HS-5 (cell line): ENCODE measurements at regions not wholly inside any gene's neighbourhood (a gene's known extent, or its start where the extent isn't known, plus 50 kb on each side); places are given as distances from the start of the nearest gene placed in this dataset.
"Not testable (repeated sequence)": the region's sequence is repeated elsewhere in the genome, so short reads cannot be mapped to it uniquely, and the experiment has no call there.

ENCODE experiments used
- DNase-seq: peaks from one replicate; pipeline ENCODE4 v3.0.0-alpha.2; 2012; ENCODE audit warnings: low read depth

- DNase-seq = no peak
These were observed 364.2 kb upstream of the CNTN3 start for GRCh38 chr3:74978684-74979083.

GRCh38 chr3:74985028-74985904 lies 370.8 kb upstream of the CNTN3 start:
- DNase-seq = not testable (repeated sequence)

- no peak for DNase-seq
These were observed 373.6 kb upstream of the CNTN3 start for GRCh38 chr3:74988095-74988494.

- DNase-seq = no peak
These were observed 378.4 kb upstream of the CNTN3 start for GRCh38 chr3:74992898-74993297.

GRCh38 chr3:75001330-75001729 lies 386.9 kb upstream of the CNTN3 start:
- no peak for DNase-seq

- no peak for DNase-seq
These were observed 398.4 kb upstream of the CNTN3 start for GRCh38 chr3:75012791-75013331.

- DNase-seq = no peak
These were observed 399.5 kb upstream of the CNTN3 start for GRCh38 chr3:75014008-75014407.

- DNase-seq = no peak
These were observed 400.8 kb upstream of the CNTN3 start for GRCh38 chr3:75015280-75015679.

GRCh38 chr3:75035146-75035545 lies 420.7 kb upstream of the CNTN3 start:
- DNase-seq = no peak

- DNase-seq = no peak
These were observed 428.5 kb upstream of the CNTN3 start for GRCh38 chr3:75042941-75043340.

GRCh38 chr3:75048650-75049049 lies 434.2 kb upstream of the CNTN3 start:
- DNase-seq = no peak

- no peak for DNase-seq
These were observed 435.1 kb upstream of the CNTN3 start for GRCh38 chr3:75049533-75049932.

GRCh38 chr3:75059120-75059519 lies 444.7 kb upstream of the CNTN3 start:
- no peak for DNase-seq

- no peak for DNase-seq
These were observed 447.3 kb upstream of the CNTN3 start for GRCh38 chr3:75061806-75062205.

GRCh38 chr3:75075158-75075557 lies 460.7 kb upstream of the CNTN3 start:
- no peak for DNase-seq

GRCh38 chr3:75076481-75076880 lies 462.0 kb upstream of the CNTN3 start:
- no peak for DNase-seq

- no peak for DNase-seq
These were observed 463.8 kb upstream of the CNTN3 start for GRCh38 chr3:75078290-75078689.

GRCh38 chr3:75082845-75083244 lies 468.4 kb upstream of the CNTN3 start:
- no peak for DNase-seq

GRCh38 chr3:75089841-75090240 lies 475.4 kb upstream of the CNTN3 start:
- no peak for DNase-seq

- no peak for DNase-seq
These were observed 487.1 kb upstream of the CNTN3 start for GRCh38 chr3:75101329-75102147.

GRCh38 chr3:75110741-75111140 lies 496.3 kb upstream of the CNTN3 start:
- no peak for DNase-seq

GRCh38 chr3:75115695-75116094 lies 501.2 kb upstream of the CNTN3 start:
- DNase-seq = no peak

GRCh38 chr3:75118779-75119178 lies 504.3 kb upstream of the CNTN3 start:
- DNase-seq = no peak
